Bronchial epithelial cell (primary cell): ENCODE measurements at regions not wholly inside any gene's neighbourhood (a gene's known extent, or its start where the extent isn't known, plus 50 kb on each side); places are given as distances from the start of the nearest gene placed in this dataset.

Experiments used
- DNase-seq: peaks from one replicate; pipeline ENCODE4 v3.0.0-alpha.2; 2010; ENCODE audit warnings: low read depth
- FAIRE-seq: peaks from 2 replicates; lab custom pipeline; 2011; peaks lifted over from hg19 to GRCh38; lab: Jason Lieb, UNC
- H3K27me3 ChIP-seq: 2 replicates; pipeline ENCODE4 v1.5.1; 2011; ENCODE audit warnings: low read length; ENCODE audit not compliant: control insufficient read depth, insufficient read depth
- H3K36me3 ChIP-seq: 2 replicates; pipeline ENCODE4 v1.5.1; 2011; ENCODE audit warnings: low read length; ENCODE audit not compliant: control insufficient read depth, insufficient read depth
- H3K4me3 ChIP-seq: 2 replicates; pipeline ENCODE4 v1.5.1; 2011; ENCODE audit warnings: mild to moderate bottlenecking, low read depth, low read length, control low read depth
- TF ChIP-seq, protein P1 (sequence below): IDR thresholded peaks from 2 replicates; pipeline ENCODE4 v1.5.1; 2011; ENCODE audit warnings: mild to moderate bottlenecking, moderate library complexity, low read length, control low read depth, inconsistent platforms; ENCODE audit not compliant: insufficient read depth, severe bottlenecking

DNA sequence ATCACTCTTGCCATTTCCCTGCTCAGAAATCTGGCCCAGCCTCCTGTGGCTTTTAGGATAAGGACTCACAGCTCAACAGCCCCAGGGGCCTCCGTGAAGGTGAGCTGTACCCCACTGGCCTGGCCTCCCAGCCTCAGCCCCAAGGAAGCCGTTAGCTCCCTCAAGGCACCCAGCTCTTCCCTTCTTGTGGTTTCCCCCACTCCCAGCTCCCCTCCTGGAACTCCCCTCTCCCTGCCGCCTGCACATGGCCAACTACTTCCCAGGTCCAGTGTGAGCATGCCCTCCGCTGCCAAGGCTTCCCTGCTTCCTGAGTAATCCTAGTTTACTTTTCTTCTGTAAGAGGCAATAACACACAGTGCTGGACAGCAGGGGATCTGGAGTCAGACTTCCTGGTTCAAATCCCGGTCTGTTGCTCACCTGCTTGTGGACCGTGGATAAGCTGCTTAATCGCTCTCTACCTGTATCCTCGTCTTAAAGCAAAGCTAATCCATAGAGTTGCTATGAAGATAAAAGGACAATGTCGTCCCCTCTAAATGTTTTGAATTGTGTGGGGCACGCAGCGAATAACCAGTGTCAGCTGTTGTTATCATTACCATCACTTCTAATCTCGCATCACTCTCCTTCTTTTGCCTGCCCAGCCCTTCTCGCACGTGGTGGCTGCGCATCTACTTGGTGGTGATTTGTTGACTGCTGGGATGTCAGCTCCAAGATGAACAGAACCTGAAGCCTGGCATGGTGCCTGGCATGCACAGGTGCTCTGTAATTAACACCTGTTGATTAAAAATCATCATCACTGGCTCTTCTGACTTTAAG is 86.6 kb downstream of the C5orf15 start:
- DNase-seq = peak; percentile 28
- TF ChIP-seq, protein P1, sequence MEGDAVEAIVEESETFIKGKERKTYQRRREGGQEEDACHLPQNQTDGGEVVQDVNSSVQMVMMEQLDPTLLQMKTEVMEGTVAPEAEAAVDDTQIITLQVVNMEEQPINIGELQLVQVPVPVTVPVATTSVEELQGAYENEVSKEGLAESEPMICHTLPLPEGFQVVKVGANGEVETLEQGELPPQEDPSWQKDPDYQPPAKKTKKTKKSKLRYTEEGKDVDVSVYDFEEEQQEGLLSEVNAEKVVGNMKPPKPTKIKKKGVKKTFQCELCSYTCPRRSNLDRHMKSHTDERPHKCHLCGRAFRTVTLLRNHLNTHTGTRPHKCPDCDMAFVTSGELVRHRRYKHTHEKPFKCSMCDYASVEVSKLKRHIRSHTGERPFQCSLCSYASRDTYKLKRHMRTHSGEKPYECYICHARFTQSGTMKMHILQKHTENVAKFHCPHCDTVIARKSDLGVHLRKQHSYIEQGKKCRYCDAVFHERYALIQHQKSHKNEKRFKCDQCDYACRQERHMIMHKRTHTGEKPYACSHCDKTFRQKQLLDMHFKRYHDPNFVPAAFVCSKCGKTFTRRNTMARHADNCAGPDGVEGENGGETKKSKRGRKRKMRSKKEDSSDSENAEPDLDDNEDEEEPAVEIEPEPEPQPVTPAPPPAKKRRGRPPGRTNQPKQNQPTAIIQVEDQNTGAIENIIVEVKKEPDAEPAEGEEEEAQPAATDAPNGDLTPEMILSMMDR = no peak
- FAIRE-seq = no peak
- Histone ChIP-seq H3K4me3 (no peak overlapping the region), H3K27me3 (peaks cover 5% of the 10 kb centered on the region), H3K36me3 (no peaks in the 10 kb centered on the region)

GRCh38 chr5:133878236-133878555 is 90.2 kb downstream of the C5orf15 start:
- DNase-seq (no peak), FAIRE-seq (no peak)
- TF ChIP-seq, protein P1 = no peak

GRCh38 chr5:133877351-133878235 is 90.8 kb downstream of the C5orf15 start:
- H3K27me3 ChIP-seq = peaks cover 5% of the 10 kb centered on the region
- no peak for DNase-seq
- TF ChIP-seq, protein P1 = no peak
- no peaks in the 10 kb centered on the region for H3K36me3 ChIP-seq
- FAIRE-seq = no peak
- no peak overlapping the region for H3K4me3 ChIP-seq

More at GRCh38 chr5:133878236-133878555, 90.2 kb downstream of the C5orf15 start:
- no peaks in the 10 kb centered on the region for H3K36me3 ChIP-seq
- H3K27me3 ChIP-seq = peaks cover 5% of the 10 kb centered on the region
- no peak overlapping the region for H3K4me3 ChIP-seq

GRCh38 chr5:133876266-133876665 is 92.2 kb downstream of the C5orf15 start:
- peak; percentile 32 for DNase-seq

GRCh38 chr5:133875179-133875578 is 93.2 kb downstream of the C5orf15 start:
- peaks cover 5% of the 10 kb centered on the region for H3K27me3 ChIP-seq
- no peak for DNase-seq
- H3K36me3 ChIP-seq = no peaks in the 10 kb centered on the region
- TF ChIP-seq, protein P1 = no peak
- no peak overlapping the region for H3K4me3 ChIP-seq
- FAIRE-seq = no peak

More at GRCh38 chr5:133876266-133876665, 92.2 kb downstream of the C5orf15 start:
- H3K27me3 ChIP-seq = peaks cover 5% of the 10 kb centered on the region
- H3K4me3 ChIP-seq = no peak overlapping the region
- no peaks in the 10 kb centered on the region for H3K36me3 ChIP-seq
- TF ChIP-seq, protein P1 = no peak
- no peak for FAIRE-seq
